ENCODE measurements at regions not wholly inside any gene's neighbourhood (a gene's known extent, or its start where the extent isn't known, plus 50 kb on each side); places are given as distances from the start of the nearest gene placed in this dataset.

- TF ChIP-seq RAD21 (IDR thresholded peaks at IDR 0.05 in 1 of 2, conservative IDR thresholded peaks at IDR 0.05 in 1 of 2; ENCODE audit: low read depth in 2 of 2, low read length in 2 of 2) (no peak), CEBPB (IDR thresholded peaks at IDR 0.05; ENCODE audit: low read depth, low read length) (no peak), SIN3A (conservative IDR thresholded peaks at IDR 0.05 in 1 of 2, IDR thresholded peaks at IDR 0.05 in 1 of 2; ENCODE audit: low read depth in 1 of 2, low read length in 2 of 2) (no peak), CTCF (IDR thresholded peaks at IDR 0.05; ENCODE audit: control extremely low read depth in 1 of 3, insufficient read depth in 1 of 3, low read depth in 1 of 3, low read length in 3 of 3) (no peak), POLR2A (IDR thresholded peaks at IDR 0.05; ENCODE audit: control extremely low read depth in 1 of 2, low read depth in 2 of 2, low read length in 2 of 2) (no peak), SP1 (IDR thresholded peaks at IDR 0.05; ENCODE audit: low read depth, low read length) (no peak), MAX (IDR thresholded peaks at IDR 0.05) (no peak), BRCA1 (IDR thresholded peaks at IDR 0.05; ENCODE audit: low read depth, low read length) (no peak), EP300 (IDR thresholded peaks at IDR 0.05; ENCODE audit: borderline replicate concordance in 1 of 2, low read depth in 2 of 2, low read length in 2 of 2) (no peak), TAF1 (IDR thresholded peaks at IDR 0.05; ENCODE audit: low read depth, low read length) (no peak)
These were observed 268.6 kb downstream of the PSAT1 start for GRCh38 chr9:78565481-78565880.
